ENCODE measurements at regions not wholly inside any gene's neighbourhood (a gene's known extent, or its start where the extent isn't known, plus 50 kb on each side); places are given as distances from the start of the nearest gene placed in this dataset.

DNA sequence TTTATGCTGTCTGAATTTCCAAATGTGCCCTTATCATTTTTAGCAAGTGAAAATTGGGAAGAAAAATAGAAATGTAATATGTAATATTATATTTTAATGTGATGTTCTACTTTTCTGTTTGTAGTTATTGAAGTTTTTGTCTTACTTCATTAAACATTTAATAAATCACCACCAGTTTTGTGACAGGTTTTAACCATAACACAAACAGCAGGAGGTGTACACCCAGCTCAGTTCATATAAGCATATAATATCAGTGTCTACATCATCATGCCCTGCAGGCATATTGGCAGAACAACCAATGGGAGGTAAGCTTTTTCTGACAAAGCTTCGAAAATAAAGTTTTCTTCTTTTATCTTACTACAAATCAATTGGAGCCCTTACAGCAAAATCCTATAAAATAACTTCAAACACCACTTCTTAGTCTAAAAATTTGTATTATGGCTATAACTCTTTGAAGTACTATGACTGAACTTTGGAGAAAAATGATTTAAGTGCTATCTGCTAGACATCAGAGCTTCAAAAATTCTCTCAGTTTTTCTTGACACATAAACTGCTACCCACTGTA lies 236.7 kb downstream of the BARHL2 start:
- H3K4me1 ChIP-seq (replicated peaks in 1 of 2): no peaks in the 10 kb centered on the region
- H3K27me3 ChIP-seq: no peaks in the 10 kb centered on the region
- no peaks in the 10 kb centered on the region for H3K9me3 ChIP-seq (replicated peaks in 1 of 3)
- no peak for TF ChIP-seq POLR2A (IDR thresholded peaks at IDR 0.05)
- TF ChIP-seq, protein P1, sequence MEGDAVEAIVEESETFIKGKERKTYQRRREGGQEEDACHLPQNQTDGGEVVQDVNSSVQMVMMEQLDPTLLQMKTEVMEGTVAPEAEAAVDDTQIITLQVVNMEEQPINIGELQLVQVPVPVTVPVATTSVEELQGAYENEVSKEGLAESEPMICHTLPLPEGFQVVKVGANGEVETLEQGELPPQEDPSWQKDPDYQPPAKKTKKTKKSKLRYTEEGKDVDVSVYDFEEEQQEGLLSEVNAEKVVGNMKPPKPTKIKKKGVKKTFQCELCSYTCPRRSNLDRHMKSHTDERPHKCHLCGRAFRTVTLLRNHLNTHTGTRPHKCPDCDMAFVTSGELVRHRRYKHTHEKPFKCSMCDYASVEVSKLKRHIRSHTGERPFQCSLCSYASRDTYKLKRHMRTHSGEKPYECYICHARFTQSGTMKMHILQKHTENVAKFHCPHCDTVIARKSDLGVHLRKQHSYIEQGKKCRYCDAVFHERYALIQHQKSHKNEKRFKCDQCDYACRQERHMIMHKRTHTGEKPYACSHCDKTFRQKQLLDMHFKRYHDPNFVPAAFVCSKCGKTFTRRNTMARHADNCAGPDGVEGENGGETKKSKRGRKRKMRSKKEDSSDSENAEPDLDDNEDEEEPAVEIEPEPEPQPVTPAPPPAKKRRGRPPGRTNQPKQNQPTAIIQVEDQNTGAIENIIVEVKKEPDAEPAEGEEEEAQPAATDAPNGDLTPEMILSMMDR (IDR thresholded peaks at IDR 0.05): no peak
- no peak overlapping the region for H3K4me3 ChIP-seq
- no peaks in the 10 kb centered on the region for H3K36me3 ChIP-seq (replicated peaks in 1 of 2)
- no peak overlapping the region for H3K27ac ChIP-seq
- intact Hi-C loops (cut with DNase I): no loop called here
- 39 to 60% (median 47%) methylated on average over 1 of the region's 1 CpG for WGBS, 4 donors
- no peak for DNase-seq

DNA sequence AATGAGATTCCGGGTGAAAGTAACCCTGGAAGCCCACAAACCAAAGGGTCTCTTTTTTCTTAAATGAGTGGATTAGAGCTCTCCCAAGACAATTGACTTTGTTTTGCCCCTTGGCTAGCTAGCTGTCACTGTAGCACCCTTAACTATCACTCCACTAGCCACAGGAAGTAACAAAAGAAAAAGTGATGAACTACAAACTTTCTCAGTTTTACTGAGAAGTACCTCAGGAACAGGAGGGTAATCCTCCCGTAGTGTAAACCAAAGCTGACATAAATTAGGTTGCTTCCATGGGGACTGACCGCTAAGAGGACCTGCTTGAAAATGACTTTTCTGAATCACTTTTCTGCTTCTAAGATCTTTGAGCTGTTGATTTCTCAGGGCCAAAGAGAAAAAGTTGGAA lies 240.1 kb downstream of the BARHL2 start:
- WGBS, 4 donors: 66 to 70% (median 67%) methylated on average over 3 of the region's 3 CpGs
- intact Hi-C loops (cut with DNase I): no loop called here
- TF ChIP-seq, protein P1 (IDR thresholded peaks at IDR 0.05): no peak
- TF ChIP-seq POLR2A (IDR thresholded peaks at IDR 0.05): no peak
- DNase-seq: no peak
- Histone ChIP-seq H3K27me3 (no peaks in the 10 kb centered on the region), H3K36me3 (replicated peaks in 1 of 2) (no peaks in the 10 kb centered on the region), H3K4me3 (no peak overlapping the region), H3K4me1 (replicated peaks in 1 of 2) (no peaks in the 10 kb centered on the region), H3K27ac (no peak overlapping the region), H3K9me3 (replicated peaks in 1 of 3) (no peaks in the 10 kb centered on the region)

DNA sequence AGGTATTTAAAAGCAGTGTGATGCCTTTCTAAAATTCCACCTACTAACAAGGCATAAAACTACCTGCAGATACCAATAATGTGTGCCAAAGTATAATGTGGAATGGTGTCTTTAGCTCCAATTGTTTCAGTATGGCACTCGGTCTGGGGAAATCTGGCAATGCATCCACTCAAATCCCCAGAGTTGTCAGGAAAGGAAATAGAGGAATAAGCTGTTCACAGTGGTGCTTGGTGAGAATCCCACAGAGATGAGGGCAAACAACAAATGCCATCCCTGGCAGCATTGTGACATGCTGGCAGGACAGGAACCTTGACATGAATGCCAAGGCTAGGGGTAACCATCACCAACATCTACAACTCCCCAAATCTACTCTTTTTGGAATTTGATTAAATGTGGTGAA lies 240.7 kb downstream of the BARHL2 start:
- Histone ChIP-seq H3K27ac (no peak overlapping the region), H3K4me3 (no peak overlapping the region), H3K9me3 (replicated peaks in 1 of 3) (no peaks in the 10 kb centered on the region), H3K36me3 (replicated peaks in 1 of 2) (no peaks in the 10 kb centered on the region), H3K4me1 (replicated peaks in 1 of 2) (no peaks in the 10 kb centered on the region), H3K27me3 (no peaks in the 10 kb centered on the region)
- TF ChIP-seq POLR2A (IDR thresholded peaks at IDR 0.05): no peak
- TF ChIP-seq, protein P1 (IDR thresholded peaks at IDR 0.05): no peak
- 36 to 55% (median 51%) methylated on average over 1 of the region's 1 CpG for WGBS, 4 donors
- no peak for DNase-seq
- intact Hi-C loops (cut with DNase I): no loop called here

DNA sequence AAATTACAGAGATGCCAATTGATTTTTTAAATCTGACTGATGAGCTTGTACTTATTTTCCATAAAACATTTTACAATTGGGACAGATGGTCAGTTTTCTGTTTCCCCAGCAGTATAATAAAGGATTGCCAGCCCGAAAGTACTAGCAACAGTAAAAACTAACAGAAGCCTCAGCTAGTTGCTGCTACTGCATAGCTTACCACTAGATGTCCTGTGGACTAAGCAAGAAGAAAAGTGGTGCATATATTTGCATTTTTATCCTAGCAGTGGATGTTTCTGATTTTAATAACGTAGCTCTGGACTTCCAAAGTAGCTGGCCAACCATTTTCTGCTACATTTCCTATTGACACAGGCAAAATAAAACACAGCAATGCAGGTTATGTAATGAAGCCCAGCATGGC lies 241.5 kb downstream of the BARHL2 start:
- intact Hi-C loops (cut with DNase I): no loop called here
- no peaks in the 10 kb centered on the region for H3K36me3 ChIP-seq (replicated peaks in 1 of 2)
- no peaks in the 10 kb centered on the region for H3K4me1 ChIP-seq (replicated peaks in 1 of 2)
- 24 to 40% (median 30%) methylated on average over 2 of the region's 2 CpGs for WGBS, 4 donors
- no peak for TF ChIP-seq POLR2A (IDR thresholded peaks at IDR 0.05)
- TF ChIP-seq, protein P1 (IDR thresholded peaks at IDR 0.05): no peak
- no peak overlapping the region for H3K27ac ChIP-seq
- no peaks in the 10 kb centered on the region for H3K9me3 ChIP-seq (replicated peaks in 1 of 3)
- H3K27me3 ChIP-seq: no peaks in the 10 kb centered on the region
- H3K4me3 ChIP-seq: no peak overlapping the region
- DNase-seq: no peak

Measured in adrenal gland (tissue), 9 donors.